ENCODE measurements at regions not wholly inside any gene's neighbourhood (a gene's known extent, or its start where the extent isn't known, plus 50 kb on each side); places are given as distances from the start of the nearest gene placed in this dataset.

GRCh38 chr6:88359530-88360202, 193.5 kb upstream of the CNR1 start:
- no peaks in the 10 kb centered on the region for H3K9me3 ChIP-seq (replicated peaks in 1 of 11)
- H3K4me2 ChIP-seq = no peak overlapping the region
- H3K9ac ChIP-seq = no peak overlapping the region
- H3K36me3 ChIP-seq = no peaks in the 10 kb centered on the region
- no peak for TF ChIP-seq Cebpa-rat (IDR thresholded peaks at IDR 0.05)
- H3K4me3 ChIP-seq = no peak overlapping the region
- no peaks in the 10 kb centered on the region for H3K4me1 ChIP-seq
- H3K27me3 ChIP-seq = no peaks in the 10 kb centered on the region
- no peak overlapping the region for H3K27ac ChIP-seq
- H4K20me1 ChIP-seq = no peaks in the 10 kb centered on the region

- Histone ChIP-seq H3K4me1 (no peaks in the 10 kb centered on the region), H3K27me3 (no peaks in the 10 kb centered on the region), H3K9ac (no peak overlapping the region), H3K4me3 (no peak overlapping the region), H3K9me3 (replicated peaks in 1 of 11) (no peaks in the 10 kb centered on the region), H3K36me3 (no peaks in the 10 kb centered on the region), H3K4me2 (no peak overlapping the region), H3K27ac (no peak overlapping the region), H4K20me1 (no peaks in the 10 kb centered on the region)
- no peak for TF ChIP-seq Cebpa-rat (IDR thresholded peaks at IDR 0.05)
Observed at GRCh38 chr6:88358846-88359245, 192.7 kb upstream of the CNR1 start.

- no peak overlapping the region for H3K4me3 ChIP-seq
- H3K27me3 ChIP-seq = no peaks in the 10 kb centered on the region
- H3K9me3 ChIP-seq (replicated peaks in 1 of 11) = peaks cover 0 to 6% (median 0%) of the 10 kb centered on the region in 11 experiments; a peak in 2 of 22 replicates
- H3K4me2 ChIP-seq = no peak overlapping the region
- H3K27ac ChIP-seq = no peak overlapping the region
- TF ChIP-seq Cebpa-rat (IDR thresholded peaks at IDR 0.05) = no peak
- H3K36me3 ChIP-seq = no peaks in the 10 kb centered on the region
- H3K9ac ChIP-seq = no peak overlapping the region
- no peaks in the 10 kb centered on the region for H3K4me1 ChIP-seq
- H4K20me1 ChIP-seq = no peaks in the 10 kb centered on the region
Observed at GRCh38 chr6:88349511-88349910, 183.4 kb upstream of the CNR1 start.

- H3K9me3 ChIP-seq (replicated peaks in 1 of 11) = no peaks in the 10 kb centered on the region
- no peak overlapping the region for H3K4me3 ChIP-seq
- no peaks in the 10 kb centered on the region for H3K27me3 ChIP-seq
- no peak for TF ChIP-seq Cebpa-rat (IDR thresholded peaks at IDR 0.05)
- H3K9ac ChIP-seq = no peak overlapping the region
- no peak overlapping the region for H3K4me2 ChIP-seq
- H3K4me1 ChIP-seq = no peaks in the 10 kb centered on the region
- no peaks in the 10 kb centered on the region for H3K36me3 ChIP-seq
- H3K27ac ChIP-seq = no peak overlapping the region
- H4K20me1 ChIP-seq = no peaks in the 10 kb centered on the region
Observed at GRCh38 chr6:88342336-88342735, 176.2 kb upstream of the CNR1 start.

GRCh38 chr6:88339761-88340160, 173.6 kb upstream of the CNR1 start:
- Histone ChIP-seq H3K27ac (no peak overlapping the region), H3K9ac (no peak overlapping the region), H3K9me3 (replicated peaks in 1 of 11) (no peaks in the 10 kb centered on the region), H4K20me1 (no peaks in the 10 kb centered on the region), H3K36me3 (no peaks in the 10 kb centered on the region), H3K4me3 (no peak overlapping the region), H3K4me2 (no peak overlapping the region), H3K4me1 (no peaks in the 10 kb centered on the region), H3K27me3 (no peaks in the 10 kb centered on the region)
- no peak for TF ChIP-seq Cebpa-rat (IDR thresholded peaks at IDR 0.05)

- H3K27ac ChIP-seq = no peak overlapping the region
- no peak for TF ChIP-seq Cebpa-rat (IDR thresholded peaks at IDR 0.05)
Observed at GRCh38 chr6:88321306-88321705, 155.2 kb upstream of the CNR1 start.

GRCh38 chr6:88311561-88311960, 145.4 kb upstream of the CNR1 start:
- Histone ChIP-seq H3K27ac (no peak overlapping the region), H3K4me3 (no peak overlapping the region), H4K20me1 (no peaks in the 10 kb centered on the region), H3K27me3 (no peaks in the 10 kb centered on the region), H3K4me1 (no peaks in the 10 kb centered on the region), H3K9ac (no peak overlapping the region), H3K9me3 (replicated peaks in 1 of 11) (no peaks in the 10 kb centered on the region), H3K4me2 (no peak overlapping the region), H3K36me3 (no peaks in the 10 kb centered on the region)
- TF ChIP-seq Cebpa-rat (IDR thresholded peaks at IDR 0.05) = no peak

More at GRCh38 chr6:88321306-88321705, 155.2 kb upstream of the CNR1 start:
- Histone ChIP-seq H4K20me1 (no peaks in the 10 kb centered on the region), H3K9ac (no peak overlapping the region), H3K36me3 (no peaks in the 10 kb centered on the region), H3K4me1 (no peaks in the 10 kb centered on the region), H3K27me3 (no peaks in the 10 kb centered on the region), H3K4me2 (no peak overlapping the region), H3K4me3 (no peak overlapping the region), H3K9me3 (replicated peaks in 1 of 11) (no peaks in the 10 kb centered on the region)

- no peak for TF ChIP-seq Cebpa-rat (IDR thresholded peaks at IDR 0.05)
- Histone ChIP-seq H3K9ac (no peak overlapping the region), H3K9me3 (replicated peaks in 1 of 11) (no peaks in the 10 kb centered on the region), H3K27ac (no peak overlapping the region), H3K27me3 (no peaks in the 10 kb centered on the region), H3K4me3 (no peak overlapping the region), H3K4me1 (no peaks in the 10 kb centered on the region), H3K36me3 (no peaks in the 10 kb centered on the region), H3K4me2 (no peak overlapping the region), H4K20me1 (no peaks in the 10 kb centered on the region)
Observed at GRCh38 chr6:88304520-88304919, 138.4 kb upstream of the CNR1 start.

GRCh38 chr6:88302769-88303225, 136.7 kb upstream of the CNR1 start:
- Histone ChIP-seq H3K27me3 (no peaks in the 10 kb centered on the region), H3K4me3 (no peak overlapping the region), H3K4me2 (no peak overlapping the region), H3K27ac (no peak overlapping the region), H3K9me3 (replicated peaks in 1 of 11) (no peaks in the 10 kb centered on the region), H3K36me3 (no peaks in the 10 kb centered on the region), H3K9ac (no peak overlapping the region), H3K4me1 (no peaks in the 10 kb centered on the region), H4K20me1 (no peaks in the 10 kb centered on the region)
- no peak for TF ChIP-seq Cebpa-rat (IDR thresholded peaks at IDR 0.05)

GRCh38 chr6:88301888-88302768, 136.0 kb upstream of the CNR1 start:
- Histone ChIP-seq H3K4me3 (no peak overlapping the region), H3K9ac (no peak overlapping the region), H3K27me3 (no peaks in the 10 kb centered on the region), H3K4me2 (no peak overlapping the region), H3K36me3 (no peaks in the 10 kb centered on the region), H4K20me1 (no peaks in the 10 kb centered on the region), H3K4me1 (no peaks in the 10 kb centered on the region), H3K27ac (no peak overlapping the region), H3K9me3 (replicated peaks in 1 of 11) (no peaks in the 10 kb centered on the region)
- TF ChIP-seq Cebpa-rat (IDR thresholded peaks at IDR 0.05) = 0 out of 22 replicates have a peak, but pooled peaks of 2 of the 11 experiments have one; percentile 9 to 39

Data from BLaER1 treated with 17β-estradiol and CSF1 and Interleukin-3, amounts not matched to agents 10 nM and 100 nM (cell line).